HEK293 (cell line): ENCODE measurements at regions not wholly inside any gene's neighbourhood (a gene's known extent, or its start where the extent isn't known, plus 50 kb on each side); places are given as distances from the start of the nearest gene placed in this dataset.

Experiments used
- CTCF ChIA-PET: fragments of 350-600 bp; formaldehyde crosslinking; extraction: SDS; loops from one replicate; lab custom pipeline; 2021; ENCODE audit warnings: antibody characterized with exemption; lab: Yijun Ruan, JAX
- POLR2A ChIA-PET: fragments of 300-600 bp; formaldehyde crosslinking; extraction: SDS; loops from one replicate; lab custom pipeline; 2020; ENCODE audit warnings: antibody characterized with exemption, inconsistent platforms; lab: Yijun Ruan, JAX
- H3K27ac ChIP-seq: fragments of 200-500 bp; sonication (Bioruptor generic); 2 replicates; pipeline ENCODE4 v1.5.1; 2014; ENCODE audit warnings: low read depth, low read length, control low read depth, inconsistent platforms; ENCODE audit errors: extremely low read depth
- H3K36me3 ChIP-seq, 2 experiments: fragments of 200-500 bp in 1 of 2; sonication (Bioruptor generic) in 1 of 2; 1 replicate in 1 of 2; 2 replicates in 1 of 2; pipeline ENCODE4 v1.5.1; 2014 to 2017; ENCODE audit warnings: inconsistent platforms in 2 of 2, low read length in 2 of 2; ENCODE audit not compliant: control insufficient read depth in 2 of 2, insufficient read depth in 1 of 2
- H3K4me1 ChIP-seq: fragments of 200-500 bp; sonication (Bioruptor generic); 2 replicates; pipeline ENCODE4 v1.5.1; 2014; ENCODE audit warnings: mild to moderate bottlenecking, low read length, inconsistent platforms; ENCODE audit not compliant: control insufficient read depth, insufficient read depth
- H3K4me3 ChIP-seq: 2 replicates; pipeline ENCODE4 v1.5.1; 2011; ENCODE audit warnings: low read depth, mild to moderate bottlenecking, control low read depth, low read length, moderate library complexity
- H3K9me3 ChIP-seq: fragments of 200-500 bp; sonication (Bioruptor generic); 2 replicates; pipeline ENCODE4 v1.5.1; 2014; ENCODE audit warnings: low read depth, low read length, inconsistent platforms; ENCODE audit not compliant: control insufficient read depth, insufficient read depth
- BCL11B ChIP-seq: fragments of 450-650 bp; formaldehyde crosslinking; IDR thresholded peaks from 2 replicates; pipeline ENCODE4 v1.5.1; 2016; ENCODE audit warnings: low read depth, missing biosample characterization, missing genetic modification characterization
- ZNF114 ChIP-seq: fragments of 450-650 bp; formaldehyde crosslinking; IDR thresholded peaks from 2 replicates; pipeline ENCODE4 v1.5.0; 2017; ENCODE audit warnings: missing biosample characterization, missing genetic modification characterization
- ZNF510 ChIP-seq: fragments of 450-650 bp; formaldehyde crosslinking; IDR thresholded peaks from 2 replicates; pipeline ENCODE4 v1.5.1; 2018; ENCODE audit warnings: mild to moderate bottlenecking, missing genetic modification characterization, missing biosample characterization; ENCODE audit not compliant: insufficient replicate concordance
- ZNF555 ChIP-seq: fragments of 450-650 bp; formaldehyde crosslinking; conservative IDR thresholded peaks from 2 replicates; pipeline ENCODE4 v1.5.1; 2017; ENCODE audit warnings: missing biosample characterization, mild to moderate bottlenecking, missing genetic modification characterization, inconsistent platforms
- ZNF571 ChIP-seq: fragments of 450-650 bp; formaldehyde crosslinking; IDR thresholded peaks from 2 replicates; pipeline ENCODE4 v1.5.0; 2017; ENCODE audit warnings: missing biosample characterization, missing genetic modification characterization
- ZNF626 ChIP-seq: fragments of 450-650 bp; sonication (Bioruptor Pico); formaldehyde crosslinking; IDR thresholded peaks from 2 replicates; pipeline ENCODE4 v1.5.1; 2018; ENCODE audit warnings: missing biosample characterization, missing genetic modification characterization, inconsistent platforms
- ZNF837 ChIP-seq: fragments of 450-650 bp; formaldehyde crosslinking; IDR thresholded peaks from 2 replicates; pipeline ENCODE4 v1.5.1; 2016; ENCODE audit warnings: missing biosample characterization, missing genetic modification characterization
- ZSCAN30 ChIP-seq: fragments of 450-650 bp; IDR thresholded peaks from 2 replicates; pipeline ENCODE4 v1.5.1; 2018; ENCODE audit warnings: missing biosample characterization, mild to moderate bottlenecking, missing genetic modification characterization, moderate library complexity
- TF ChIP-seq, protein P1 (sequence below): fragments of 450-650 bp; formaldehyde crosslinking; IDR thresholded peaks from 2 replicates; pipeline ENCODE4 v1.5.1; 2017; ENCODE audit warnings: missing biosample characterization, mild to moderate bottlenecking, missing genetic modification characterization, moderate library complexity
- TF ChIP-seq, protein P2 (sequence below): fragments of 450-650 bp; formaldehyde crosslinking; IDR thresholded peaks from 2 replicates; pipeline ENCODE4 v1.5.1; 2016; ENCODE audit warnings: missing biosample characterization, missing genetic modification characterization, low read depth
- TF ChIP-seq, protein P3 (sequence below): fragments of 450-650 bp; formaldehyde crosslinking; IDR thresholded peaks from 2 replicates; pipeline ENCODE4 v1.5.0; 2017; ENCODE audit warnings: missing biosample characterization, missing genetic modification characterization, borderline replicate concordance
- TF ChIP-seq, protein P4 (sequence below): fragments of 450-650 bp; formaldehyde crosslinking; conservative IDR thresholded peaks from 2 replicates; pipeline ENCODE4 v1.5.1; 2016; ENCODE audit warnings: low read depth, missing biosample characterization, missing genetic modification characterization

DNA sequence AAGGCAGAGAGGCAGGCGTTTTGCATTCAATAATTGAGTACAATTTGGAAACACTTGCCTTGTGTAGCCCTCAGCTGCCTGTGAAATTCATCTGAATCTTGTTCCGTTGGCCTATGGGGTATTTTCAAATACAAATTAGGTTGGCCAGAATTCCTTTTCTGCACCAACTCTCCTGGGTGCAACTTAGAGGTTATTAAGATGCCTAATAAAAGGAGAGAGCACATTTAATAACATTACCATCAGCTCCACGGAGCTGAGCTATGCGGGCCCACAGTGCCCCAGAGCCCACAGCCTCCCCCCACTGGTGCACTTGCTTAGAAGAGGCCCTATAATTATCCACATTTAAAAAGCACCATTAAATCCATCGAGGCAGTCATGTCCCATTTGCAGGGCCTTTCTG lies 367.6 kb upstream of the CLINT1 start (continued):
- TF ChIP-seq, protein P1, sequence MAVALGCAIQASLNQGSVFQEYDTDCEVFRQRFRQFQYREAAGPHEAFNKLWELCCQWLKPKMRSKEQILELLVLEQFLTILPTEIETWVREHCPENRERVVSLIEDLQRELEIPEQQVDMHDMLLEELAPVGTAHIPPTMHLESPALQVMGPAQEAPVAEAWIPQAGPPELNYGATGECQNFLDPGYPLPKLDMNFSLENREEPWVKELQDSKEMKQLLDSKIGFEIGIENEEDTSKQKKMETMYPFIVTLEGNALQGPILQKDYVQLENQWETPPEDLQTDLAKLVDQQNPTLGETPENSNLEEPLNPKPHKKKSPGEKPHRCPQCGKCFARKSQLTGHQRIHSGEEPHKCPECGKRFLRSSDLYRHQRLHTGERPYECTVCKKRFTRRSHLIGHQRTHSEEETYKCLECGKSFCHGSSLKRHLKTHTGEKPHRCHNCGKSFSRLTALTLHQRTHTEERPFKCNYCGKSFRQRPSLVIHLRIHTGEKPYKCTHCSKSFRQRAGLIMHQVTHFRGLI, result no peak
- TF ChIP-seq ZNF555 (tag by site-specific recombination) (no peak), ZNF626 (tag by site-specific recombination) (no peak), ZNF571 (tag by site-specific recombination) (no peak), ZNF114 (tag by site-specific recombination) (no peak)
- TF ChIP-seq, protein P2, sequence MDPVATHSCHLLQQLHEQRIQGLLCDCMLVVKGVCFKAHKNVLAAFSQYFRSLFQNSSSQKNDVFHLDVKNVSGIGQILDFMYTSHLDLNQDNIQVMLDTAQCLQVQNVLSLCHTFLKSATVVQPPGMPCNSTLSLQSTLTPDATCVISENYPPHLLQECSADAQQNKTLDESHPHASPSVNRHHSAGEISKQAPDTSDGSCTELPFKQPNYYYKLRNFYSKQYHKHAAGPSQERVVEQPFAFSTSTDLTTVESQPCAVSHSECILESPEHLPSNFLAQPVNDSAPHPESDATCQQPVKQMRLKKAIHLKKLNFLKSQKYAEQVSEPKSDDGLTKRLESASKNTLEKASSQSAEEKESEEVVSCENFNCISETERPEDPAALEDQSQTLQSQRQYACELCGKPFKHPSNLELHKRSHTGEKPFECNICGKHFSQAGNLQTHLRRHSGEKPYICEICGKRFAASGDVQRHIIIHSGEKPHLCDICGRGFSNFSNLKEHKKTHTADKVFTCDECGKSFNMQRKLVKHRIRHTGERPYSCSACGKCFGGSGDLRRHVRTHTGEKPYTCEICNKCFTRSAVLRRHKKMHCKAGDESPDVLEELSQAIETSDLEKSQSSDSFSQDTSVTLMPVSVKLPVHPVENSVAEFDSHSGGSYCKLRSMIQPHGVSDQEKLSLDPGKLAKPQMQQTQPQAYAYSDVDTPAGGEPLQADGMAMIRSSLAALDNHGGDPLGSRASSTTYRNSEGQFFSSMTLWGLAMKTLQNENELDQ (tag by site-specific recombination), result no peak

DNA sequence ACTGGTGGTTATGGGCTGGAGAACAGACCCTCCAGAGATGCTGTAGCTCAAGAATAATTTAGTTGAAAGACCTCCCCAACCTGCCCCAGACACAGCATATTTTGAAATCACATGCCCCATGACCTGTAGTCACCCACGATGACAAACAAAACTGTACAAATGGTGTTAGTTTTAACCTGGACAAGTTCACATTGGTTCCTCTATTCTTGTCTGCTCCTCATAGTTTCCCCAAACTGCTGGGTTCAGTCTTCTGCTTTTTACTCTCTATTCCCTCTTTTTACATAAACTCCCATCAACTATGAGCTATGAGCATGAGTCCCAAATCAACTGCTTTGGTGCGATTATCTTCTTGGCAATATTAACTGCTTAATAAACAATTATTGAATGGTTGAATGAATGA lies 365.3 kb upstream of the CLINT1 start:
- no peak overlapping the region for H3K4me3 ChIP-seq
- no peaks in the 10 kb centered on the region for H3K36me3 ChIP-seq
- H3K27ac ChIP-seq, result no peak overlapping the region
- POLR2A ChIA-PET, result no interaction called here
- H3K4me1 ChIP-seq, result no peaks in the 10 kb centered on the region
- H3K9me3 ChIP-seq, result no peaks in the 10 kb centered on the region
- TF ChIP-seq ZSCAN30 (tag by site-specific recombination) (no peak), BCL11B (tag by site-specific recombination) (no peak), ZNF510 (tag by site-specific recombination) (no peak), ZNF837 (tag by site-specific recombination) (no peak), ZNF555 (tag by site-specific recombination) (no peak)
- TF ChIP-seq, protein P3, sequence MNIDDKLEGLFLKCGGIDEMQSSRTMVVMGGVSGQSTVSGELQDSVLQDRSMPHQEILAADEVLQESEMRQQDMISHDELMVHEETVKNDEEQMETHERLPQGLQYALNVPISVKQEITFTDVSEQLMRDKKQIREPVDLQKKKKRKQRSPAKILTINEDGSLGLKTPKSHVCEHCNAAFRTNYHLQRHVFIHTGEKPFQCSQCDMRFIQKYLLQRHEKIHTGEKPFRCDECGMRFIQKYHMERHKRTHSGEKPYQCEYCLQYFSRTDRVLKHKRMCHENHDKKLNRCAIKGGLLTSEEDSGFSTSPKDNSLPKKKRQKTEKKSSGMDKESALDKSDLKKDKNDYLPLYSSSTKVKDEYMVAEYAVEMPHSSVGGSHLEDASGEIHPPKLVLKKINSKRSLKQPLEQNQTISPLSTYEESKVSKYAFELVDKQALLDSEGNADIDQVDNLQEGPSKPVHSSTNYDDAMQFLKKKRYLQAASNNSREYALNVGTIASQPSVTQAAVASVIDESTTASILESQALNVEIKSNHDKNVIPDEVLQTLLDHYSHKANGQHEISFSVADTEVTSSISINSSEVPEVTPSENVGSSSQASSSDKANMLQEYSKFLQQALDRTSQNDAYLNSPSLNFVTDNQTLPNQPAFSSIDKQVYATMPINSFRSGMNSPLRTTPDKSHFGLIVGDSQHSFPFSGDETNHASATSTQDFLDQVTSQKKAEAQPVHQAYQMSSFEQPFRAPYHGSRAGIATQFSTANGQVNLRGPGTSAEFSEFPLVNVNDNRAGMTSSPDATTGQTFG (tag by site-specific recombination), result no peak
- TF ChIP-seq, protein P4, sequence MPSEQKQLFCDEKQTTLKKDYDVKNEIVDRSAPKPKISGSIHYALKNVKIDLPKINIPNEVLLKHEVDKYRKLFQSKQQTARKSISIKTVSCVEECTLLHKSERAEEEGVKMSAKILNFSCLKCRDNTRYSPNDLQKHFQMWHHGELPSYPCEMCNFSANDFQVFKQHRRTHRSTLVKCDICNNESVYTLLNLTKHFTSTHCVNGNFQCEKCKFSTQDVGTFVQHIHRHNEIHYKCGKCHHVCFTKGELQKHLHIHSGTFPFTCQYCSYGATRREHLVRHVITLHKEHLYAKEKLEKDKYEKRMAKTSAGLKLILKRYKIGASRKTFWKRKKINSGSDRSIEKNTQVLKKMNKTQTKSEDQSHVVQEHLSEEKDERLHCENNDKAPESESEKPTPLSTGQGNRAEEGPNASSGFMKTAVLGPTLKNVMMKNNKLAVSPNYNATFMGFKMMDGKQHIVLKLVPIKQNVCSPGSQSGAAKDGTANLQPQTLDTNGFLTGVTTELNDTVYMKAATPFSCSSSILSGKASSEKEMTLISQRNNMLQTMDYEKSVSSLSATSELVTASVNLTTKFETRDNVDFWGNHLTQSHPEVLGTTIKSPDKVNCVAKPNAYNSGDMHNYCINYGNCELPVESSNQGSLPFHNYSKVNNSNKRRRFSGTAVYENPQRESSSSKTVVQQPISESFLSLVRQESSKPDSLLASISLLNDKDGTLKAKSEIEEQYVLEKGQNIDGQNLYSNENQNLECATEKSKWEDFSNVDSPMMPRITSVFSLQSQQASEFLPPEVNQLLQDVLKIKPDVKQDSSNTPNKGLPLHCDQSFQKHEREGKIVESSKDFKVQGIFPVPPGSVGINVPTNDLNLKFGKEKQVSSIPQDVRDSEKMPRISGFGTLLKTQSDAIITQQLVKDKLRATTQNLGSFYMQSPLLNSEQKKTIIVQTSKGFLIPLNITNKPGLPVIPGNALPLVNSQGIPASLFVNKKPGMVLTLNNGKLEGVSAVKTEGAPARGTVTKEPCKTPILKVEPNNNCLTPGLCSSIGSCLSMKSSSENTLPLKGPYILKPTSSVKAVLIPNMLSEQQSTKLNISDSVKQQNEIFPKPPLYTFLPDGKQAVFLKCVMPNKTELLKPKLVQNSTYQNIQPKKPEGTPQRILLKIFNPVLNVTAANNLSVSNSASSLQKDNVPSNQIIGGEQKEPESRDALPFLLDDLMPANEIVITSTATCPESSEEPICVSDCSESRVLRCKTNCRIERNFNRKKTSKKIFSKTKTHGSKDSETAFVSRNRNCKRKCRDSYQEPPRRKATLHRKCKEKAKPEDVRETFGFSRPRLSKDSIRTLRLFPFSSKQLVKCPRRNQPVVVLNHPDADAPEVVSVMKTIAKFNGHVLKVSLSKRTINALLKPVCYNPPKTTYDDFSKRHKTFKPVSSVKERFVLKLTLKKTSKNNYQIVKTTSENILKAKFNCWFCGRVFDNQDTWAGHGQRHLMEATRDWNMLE (tag by site-specific recombination), result no peak
- TF ChIP-seq, all 188 proteins: peak for 0
- CTCF ChIA-PET, result interaction anchor here (1.1 kb wide), 1 partner anchor 20 kb away, joined by 3 read pairs; no protein-coding TSS in a partner anchor
